ENCODE measurements at regions not wholly inside any gene's neighbourhood (a gene's known extent, or its start where the extent isn't known, plus 50 kb on each side); places are given as distances from the start of the nearest gene placed in this dataset.

- H3K4me1 ChIP-seq (ENCODE audit: control insufficient read depth in 2 of 2, insufficient read depth in 2 of 2, low read length in 2 of 2) = no peaks in the 10 kb centered on the region
- no peak overlapping the region for H3K4me3 Mint-ChIP-seq
- no peaks in the 10 kb centered on the region for H3K79me2 ChIP-seq (ENCODE audit: control insufficient read depth, insufficient read depth, low read length)
- H3K27ac ChIP-seq (ENCODE audit: low read length in 2 of 2) = no peak overlapping the region
- no peaks in the 10 kb centered on the region for H3K4me1 Mint-ChIP-seq
- WGBS (ENCODE audit: insufficient coverage) = 74% methylated on average over 4 of the region's 6 CpGs
- CTCF ChIA-PET = interaction anchor here (1.2 kb wide), 1 partner anchor 11 kb away, joined by 4 read pairs; no protein-coding TSS in a partner anchor
- H3K4me2 ChIP-seq (replicated peaks; ENCODE audit: low read depth, low read length, poor library complexity, severe bottlenecking) = no peak overlapping the region
- POLR2A ChIA-PET = no interaction called here
- no peaks in the 10 kb centered on the region for H4K20me1 ChIP-seq (ENCODE audit: control insufficient read depth, insufficient read depth, low read length, poor library complexity, severe bottlenecking)
- no peaks in the 10 kb centered on the region for H3K9me3 ChIP-seq (ENCODE audit: control extremely low read depth in 1 of 3, control insufficient read depth in 2 of 3, insufficient read depth in 1 of 3, low read length in 2 of 3)
- H3K4me3 ChIP-seq (ENCODE audit: control extremely low read depth in 1 of 5, extremely low read depth in 1 of 5, insufficient read depth in 1 of 5, low read depth in 2 of 5, low read length in 4 of 5) = no peak overlapping the region
- H3K9ac ChIP-seq (ENCODE audit: low read length) = no peak overlapping the region
- ATAC-seq (ENCODE audit: low read depth) = no peak
- DNase-seq = no peak
- H3K9me3 Mint-ChIP-seq (ENCODE audit: insufficient read depth) = no peaks in the 10 kb centered on the region
- peaks cover 34% of the 10 kb centered on the region for H3K27me3 Mint-ChIP-seq
- intact Hi-C loops (cut with micrococcal nuclease) = no loop called here
- H3K36me3 ChIP-seq (replicated peaks in 1 of 2; ENCODE audit: control extremely low read depth in 1 of 2, control insufficient read depth in 1 of 2, extremely low read depth in 1 of 2, insufficient read depth in 2 of 2, low read length in 1 of 2) = no peaks in the 10 kb centered on the region
- H3K27ac Mint-ChIP-seq = no peak overlapping the region
- TF ChIP-seq CTCF (IDR thresholded peaks at IDR 0.05) (no peak), EZH2 (IDR thresholded peaks at IDR 0.05; ENCODE audit: borderline replicate concordance, insufficient read depth, low read depth, low read length, poor library complexity, severe bottlenecking) (no peak)
- peaks cover 0 to 27% (median 13%) of the 10 kb centered on the region in 4 experiments for H3K27me3 ChIP-seq (replicated peaks in 1 of 4; ENCODE audit: control extremely low read depth in 1 of 4, control insufficient read depth in 3 of 4, insufficient read depth in 4 of 4, low read length in 3 of 4)
- H2AFZ ChIP-seq (ENCODE audit: insufficient read depth, low read depth, low read length, poor library complexity, severe bottlenecking) = no peak overlapping the region
Observed at GRCh38 chr11:128026596-128026995, 560.8 kb downstream of the ETS1 start.

- no peaks in the 10 kb centered on the region for H3K9me3 Mint-ChIP-seq (ENCODE audit: insufficient read depth)
- H3K27me3 ChIP-seq (replicated peaks in 1 of 4; ENCODE audit: control extremely low read depth in 1 of 4, control insufficient read depth in 3 of 4, insufficient read depth in 4 of 4, low read length in 3 of 4) = peaks cover 0 to 6% (median 1%) of the 10 kb centered on the region in 4 experiments
- no peak overlapping the region for H3K9ac ChIP-seq (ENCODE audit: low read length)
- H3K4me3 ChIP-seq (ENCODE audit: control extremely low read depth in 1 of 5, extremely low read depth in 1 of 5, insufficient read depth in 1 of 5, low read depth in 2 of 5, low read length in 4 of 5) = no peak overlapping the region
- no peaks in the 10 kb centered on the region for H3K4me1 Mint-ChIP-seq
- H3K27ac Mint-ChIP-seq = no peak overlapping the region
- H3K4me3 Mint-ChIP-seq = no peak overlapping the region
- no peak overlapping the region for H3K27ac ChIP-seq (ENCODE audit: low read length in 2 of 2)
- H3K36me3 ChIP-seq (replicated peaks in 1 of 2; ENCODE audit: control extremely low read depth in 1 of 2, control insufficient read depth in 1 of 2, extremely low read depth in 1 of 2, insufficient read depth in 2 of 2, low read length in 1 of 2) = no peaks in the 10 kb centered on the region
- H3K9me3 ChIP-seq (ENCODE audit: control extremely low read depth in 1 of 3, control insufficient read depth in 2 of 3, insufficient read depth in 1 of 3, low read length in 2 of 3) = no peaks in the 10 kb centered on the region
- no peak overlapping the region for H2AFZ ChIP-seq (ENCODE audit: insufficient read depth, low read depth, low read length, poor library complexity, severe bottlenecking)
- intact Hi-C loops (cut with micrococcal nuclease) = no loop called here
- ATAC-seq (ENCODE audit: low read depth) (no peak), DNase-seq (no peak)
- peaks cover 26% of the 10 kb centered on the region for H3K27me3 Mint-ChIP-seq
- H4K20me1 ChIP-seq (ENCODE audit: control insufficient read depth, insufficient read depth, low read length, poor library complexity, severe bottlenecking) = no peaks in the 10 kb centered on the region
- ChIA-PET POLR2A (no interaction called here), CTCF (no interaction called here)
- H3K79me2 ChIP-seq (ENCODE audit: control insufficient read depth, insufficient read depth, low read length) = no peaks in the 10 kb centered on the region
- no peak for TF ChIP-seq EZH2 (IDR thresholded peaks at IDR 0.05; ENCODE audit: borderline replicate concordance, insufficient read depth, low read depth, low read length, poor library complexity, severe bottlenecking)
- no peaks in the 10 kb centered on the region for H3K4me1 ChIP-seq (ENCODE audit: control insufficient read depth in 2 of 2, insufficient read depth in 2 of 2, low read length in 2 of 2)
- H3K4me2 ChIP-seq (replicated peaks; ENCODE audit: low read depth, low read length, poor library complexity, severe bottlenecking) = no peak overlapping the region
Observed at GRCh38 chr11:128022761-128023160, 564.6 kb downstream of the ETS1 start.

Data from B cell (primary cell).